DMS153 (cell line): ENCODE measurements at regions not wholly inside any gene's neighbourhood (a gene's known extent, or its start where the extent isn't known, plus 50 kb on each side); places are given as distances from the start of the nearest gene placed in this dataset.
"Not testable (repeated sequence)": the region's sequence is repeated elsewhere in the genome, so short reads cannot be mapped to it uniquely, and the experiment has no call there.

Source experiments
- DNase-seq: peaks from one replicate; lab custom pipeline; 2025; lab: John Stamatoyannopoulos, UW

GRCh38 chr3:156048483-156048882, 71.9 kb upstream of the KCNAB1 start:
- DNase-seq: not testable (repeated sequence)

GRCh38 chr3:156050918-156051317, 69.5 kb upstream of the KCNAB1 start:
- DNase-seq: no peak

- no peak for DNase-seq
Measured at GRCh38 chr3:156051651-156052050, 68.7 kb upstream of the KCNAB1 start.

GRCh38 chr3:156052115-156052514, 68.3 kb upstream of the KCNAB1 start:
- DNase-seq: no peak

- DNase-seq: no peak
Measured at GRCh38 chr3:156059950-156060501, 60.4 kb upstream of the KCNAB1 start.

- not testable (repeated sequence) for DNase-seq
Measured at GRCh38 chr3:156068151-156068550, 52.2 kb upstream of the KCNAB1 start.

- DNase-seq: no peak
Measured at GRCh38 chr3:156070028-156070427, 50.4 kb upstream of the KCNAB1 start.
